IPS DF 4.7 (cell line): ENCODE measurements at regions not wholly inside any gene's neighbourhood (a gene's known extent, or its start where the extent isn't known, plus 50 kb on each side); places are given as distances from the start of the nearest gene placed in this dataset.

Experiments used
- DNase-seq: peaks from one replicate; pipeline ENCODE4 v3.0.0-alpha.2; 2013; ENCODE audit warnings: low spot score; ENCODE audit errors: extremely low read depth

GRCh38 chr11:70716986-70717775 is 318.9 kb downstream of the CTTN start:
- DNase-seq: no peak

GRCh38 chr11:70717936-70718595 is 319.7 kb downstream of the CTTN start:
- DNase-seq: no peak

GRCh38 chr11:70719516-70719915 is 321.2 kb downstream of the CTTN start:
- DNase-seq: no peak

GRCh38 chr11:70720281-70720680 is 322.0 kb downstream of the CTTN start:
- DNase-seq: no peak

GRCh38 chr11:70721006-70721405 is 322.7 kb downstream of the CTTN start:
- no peak for DNase-seq

GRCh38 chr11:70725278-70725677 is 326.9 kb downstream of the CTTN start:
- no peak for DNase-seq

GRCh38 chr11:70725739-70726138 is 327.4 kb downstream of the CTTN start:
- DNase-seq: no peak

- no peak for DNase-seq
Observed at GRCh38 chr11:70727021-70727420, 328.7 kb downstream of the CTTN start.

- no peak for DNase-seq
Observed at GRCh38 chr11:70727899-70728620, 329.7 kb downstream of the CTTN start.

GRCh38 chr11:70729949-70730348 is 331.6 kb downstream of the CTTN start:
- DNase-seq: no peak

- no peak for DNase-seq
Observed at GRCh38 chr11:70730411-70730810, 332.1 kb downstream of the CTTN start.

GRCh38 chr11:70731271-70732022 is 333.1 kb downstream of the CTTN start:
- no peak for DNase-seq

GRCh38 chr11:70732023-70732880 is 333.9 kb downstream of the CTTN start:
- no peak for DNase-seq

GRCh38 chr11:70732881-70733196 is 334.5 kb downstream of the CTTN start:
- no peak for DNase-seq

GRCh38 chr11:70733327-70734325 is 335.3 kb downstream of the CTTN start:
- no peak for DNase-seq

GRCh38 chr11:70734379-70734778 is 336.1 kb downstream of the CTTN start:
- no peak for DNase-seq

- DNase-seq: no peak
Observed at GRCh38 chr11:70734911-70735310, 336.6 kb downstream of the CTTN start.

GRCh38 chr11:70735976-70736375 is 337.6 kb downstream of the CTTN start:
- DNase-seq: no peak

GRCh38 chr11:70736461-70736860 is 338.1 kb downstream of the CTTN start:
- no peak for DNase-seq
